Peyer's patch (tissue), 4 donors: ENCODE measurements at regions not wholly inside any gene's neighbourhood (a gene's known extent, or its start where the extent isn't known, plus 50 kb on each side); places are given as distances from the start of the nearest gene placed in this dataset.

Experiments used
- POLR2A ChIP-seq, 2 donors: fragments of 450-650 bp; IDR thresholded peaks; one replicate each; pipeline ENCODE4 v1.5.1; 2017; ENCODE audit warnings: antibody characterized with exemption in 2 of 2, mild to moderate bottlenecking in 2 of 2, moderate library complexity in 2 of 2
- TF ChIP-seq, protein P1 (sequence below), 6 experiments: fragments of 450-650 bp in 4 of 6; fragments of 200-600 bp in 2 of 6; sonication (generic) in 1 of 6; IDR thresholded peaks; one replicate each; pipeline ENCODE4 v1.5.1; 2017 to 2019; ENCODE audit warnings: antibody characterized with exemption in 6 of 6, mild to moderate bottlenecking in 3 of 6, moderate library complexity in 1 of 6

DNA sequence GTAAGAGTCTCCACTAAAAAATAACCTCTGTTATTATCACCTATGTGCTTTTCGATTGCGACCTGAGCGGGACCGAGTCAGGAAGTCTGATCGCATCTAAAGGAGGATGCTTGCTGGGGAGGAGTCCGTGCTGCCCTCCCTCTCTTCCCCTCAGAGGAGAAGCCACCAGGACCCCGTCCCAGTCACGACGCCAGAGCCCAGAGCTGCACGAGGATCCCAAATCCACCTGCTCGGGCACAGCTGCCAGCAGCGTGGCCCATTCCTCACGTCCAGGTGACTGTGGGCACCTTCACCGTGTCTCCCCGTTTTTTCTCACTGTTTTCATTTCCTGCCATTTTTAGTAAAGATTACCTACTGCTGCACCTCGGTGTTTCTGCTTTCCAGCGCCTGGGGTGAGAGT lies 390.3 kb downstream of the BRD1 start:
- TF ChIP-seq, protein P1, sequence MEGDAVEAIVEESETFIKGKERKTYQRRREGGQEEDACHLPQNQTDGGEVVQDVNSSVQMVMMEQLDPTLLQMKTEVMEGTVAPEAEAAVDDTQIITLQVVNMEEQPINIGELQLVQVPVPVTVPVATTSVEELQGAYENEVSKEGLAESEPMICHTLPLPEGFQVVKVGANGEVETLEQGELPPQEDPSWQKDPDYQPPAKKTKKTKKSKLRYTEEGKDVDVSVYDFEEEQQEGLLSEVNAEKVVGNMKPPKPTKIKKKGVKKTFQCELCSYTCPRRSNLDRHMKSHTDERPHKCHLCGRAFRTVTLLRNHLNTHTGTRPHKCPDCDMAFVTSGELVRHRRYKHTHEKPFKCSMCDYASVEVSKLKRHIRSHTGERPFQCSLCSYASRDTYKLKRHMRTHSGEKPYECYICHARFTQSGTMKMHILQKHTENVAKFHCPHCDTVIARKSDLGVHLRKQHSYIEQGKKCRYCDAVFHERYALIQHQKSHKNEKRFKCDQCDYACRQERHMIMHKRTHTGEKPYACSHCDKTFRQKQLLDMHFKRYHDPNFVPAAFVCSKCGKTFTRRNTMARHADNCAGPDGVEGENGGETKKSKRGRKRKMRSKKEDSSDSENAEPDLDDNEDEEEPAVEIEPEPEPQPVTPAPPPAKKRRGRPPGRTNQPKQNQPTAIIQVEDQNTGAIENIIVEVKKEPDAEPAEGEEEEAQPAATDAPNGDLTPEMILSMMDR (IDR thresholded peaks at IDR 0.05): no peak
- TF ChIP-seq POLR2A (IDR thresholded peaks at IDR 0.05): no peak
